ENCODE measurements at regions not wholly inside any gene's neighbourhood (a gene's known extent, or its start where the extent isn't known, plus 50 kb on each side); places are given as distances from the start of the nearest gene placed in this dataset.

DNA sequence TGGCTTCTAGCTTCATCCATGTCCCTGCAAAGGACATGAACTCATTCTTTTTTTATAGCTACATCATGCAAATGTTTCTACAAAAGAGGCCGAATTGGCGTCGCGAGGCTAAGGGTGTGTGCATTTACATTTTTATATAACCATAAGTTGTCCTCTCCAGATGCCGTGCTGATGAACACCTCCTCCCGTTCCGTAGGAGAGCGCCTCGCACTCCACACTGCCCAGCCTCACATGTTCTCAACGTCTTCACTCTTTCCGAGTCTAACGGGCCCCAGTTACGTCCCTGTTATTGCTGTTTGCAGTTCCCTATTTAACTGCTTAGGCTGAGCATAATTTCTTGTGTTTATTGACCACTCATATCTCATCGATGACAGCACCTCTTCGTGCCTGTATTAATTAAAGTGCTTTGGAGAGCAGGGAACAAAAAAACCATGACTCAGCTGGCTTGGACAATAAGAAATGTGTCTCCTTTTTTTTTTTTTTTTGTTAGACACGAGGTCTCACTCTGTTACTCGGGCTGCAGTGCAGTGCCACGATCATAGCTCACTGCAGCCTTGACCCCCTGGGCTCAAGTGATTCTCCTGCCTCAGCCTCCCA is 113.5 kb upstream of the SDK1 start (continued):
- TF ChIP-seq, protein P1, sequence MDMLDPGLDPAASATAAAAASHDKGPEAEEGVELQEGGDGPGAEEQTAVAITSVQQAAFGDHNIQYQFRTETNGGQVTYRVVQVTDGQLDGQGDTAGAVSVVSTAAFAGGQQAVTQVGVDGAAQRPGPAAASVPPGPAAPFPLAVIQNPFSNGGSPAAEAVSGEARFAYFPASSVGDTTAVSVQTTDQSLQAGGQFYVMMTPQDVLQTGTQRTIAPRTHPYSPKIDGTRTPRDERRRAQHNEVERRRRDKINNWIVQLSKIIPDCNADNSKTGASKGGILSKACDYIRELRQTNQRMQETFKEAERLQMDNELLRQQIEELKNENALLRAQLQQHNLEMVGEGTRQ (IDR thresholded peaks at IDR 0.05; ENCODE audit: borderline replicate concordance, low read depth, low read length), result no peak
- TF ChIP-seq FOSL2 (IDR thresholded peaks at IDR 0.05; ENCODE audit: borderline replicate concordance, low read depth) (no peak), GABPA (IDR thresholded peaks at IDR 0.05; ENCODE audit: low read depth) (no peak), TEAD4 (IDR thresholded peaks at IDR 0.05; ENCODE audit: borderline replicate concordance, insufficient read depth) (no peak)
- TF ChIP-seq, protein P2, sequence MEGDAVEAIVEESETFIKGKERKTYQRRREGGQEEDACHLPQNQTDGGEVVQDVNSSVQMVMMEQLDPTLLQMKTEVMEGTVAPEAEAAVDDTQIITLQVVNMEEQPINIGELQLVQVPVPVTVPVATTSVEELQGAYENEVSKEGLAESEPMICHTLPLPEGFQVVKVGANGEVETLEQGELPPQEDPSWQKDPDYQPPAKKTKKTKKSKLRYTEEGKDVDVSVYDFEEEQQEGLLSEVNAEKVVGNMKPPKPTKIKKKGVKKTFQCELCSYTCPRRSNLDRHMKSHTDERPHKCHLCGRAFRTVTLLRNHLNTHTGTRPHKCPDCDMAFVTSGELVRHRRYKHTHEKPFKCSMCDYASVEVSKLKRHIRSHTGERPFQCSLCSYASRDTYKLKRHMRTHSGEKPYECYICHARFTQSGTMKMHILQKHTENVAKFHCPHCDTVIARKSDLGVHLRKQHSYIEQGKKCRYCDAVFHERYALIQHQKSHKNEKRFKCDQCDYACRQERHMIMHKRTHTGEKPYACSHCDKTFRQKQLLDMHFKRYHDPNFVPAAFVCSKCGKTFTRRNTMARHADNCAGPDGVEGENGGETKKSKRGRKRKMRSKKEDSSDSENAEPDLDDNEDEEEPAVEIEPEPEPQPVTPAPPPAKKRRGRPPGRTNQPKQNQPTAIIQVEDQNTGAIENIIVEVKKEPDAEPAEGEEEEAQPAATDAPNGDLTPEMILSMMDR (IDR thresholded peaks at IDR 0.05), result no peak

DNA sequence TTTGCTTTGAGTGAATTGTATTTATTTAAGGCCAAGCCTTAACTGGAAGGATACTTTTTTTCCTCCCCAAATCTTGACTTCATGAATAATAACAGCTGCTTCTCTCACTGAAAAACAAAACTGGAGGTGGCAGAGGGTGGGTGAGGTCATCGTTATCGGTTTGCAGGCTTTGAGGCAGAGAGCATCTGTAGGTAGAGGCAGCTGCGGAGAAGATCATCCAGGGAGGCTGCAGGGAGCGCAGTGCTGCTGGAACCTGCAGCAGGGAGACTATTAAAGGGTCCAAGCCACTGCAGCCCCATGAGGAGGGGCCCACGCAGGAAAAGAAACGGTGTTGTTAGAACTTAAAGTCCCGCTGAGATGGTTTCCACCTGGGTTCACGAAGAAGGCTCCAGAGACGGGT is 112.1 kb upstream of the SDK1 start:
- no peak for DNase-seq
- H3K4me1 ChIP-seq (ENCODE audit: control insufficient read depth in 1 of 2, insufficient read depth in 2 of 2, low read depth in 1 of 2, low read length in 1 of 2), result no peaks in the 10 kb centered on the region
- ChIA-PET CTCF (no interaction called here), POLR2A (no interaction called here)
- H3K27ac ChIP-seq (ENCODE audit: low read depth in 2 of 2, low read length in 1 of 2), result no peak overlapping the region
- H4K20me1 ChIP-seq (ENCODE audit: insufficient read depth), result no peaks in the 10 kb centered on the region
- TF ChIP-seq, protein P3, sequence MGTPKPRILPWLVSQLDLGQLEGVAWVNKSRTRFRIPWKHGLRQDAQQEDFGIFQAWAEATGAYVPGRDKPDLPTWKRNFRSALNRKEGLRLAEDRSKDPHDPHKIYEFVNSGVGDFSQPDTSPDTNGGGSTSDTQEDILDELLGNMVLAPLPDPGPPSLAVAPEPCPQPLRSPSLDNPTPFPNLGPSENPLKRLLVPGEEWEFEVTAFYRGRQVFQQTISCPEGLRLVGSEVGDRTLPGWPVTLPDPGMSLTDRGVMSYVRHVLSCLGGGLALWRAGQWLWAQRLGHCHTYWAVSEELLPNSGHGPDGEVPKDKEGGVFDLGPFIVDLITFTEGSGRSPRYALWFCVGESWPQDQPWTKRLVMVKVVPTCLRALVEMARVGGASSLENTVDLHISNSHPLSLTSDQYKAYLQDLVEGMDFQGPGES (IDR thresholded peaks at IDR 0.05; ENCODE audit: low read depth, low read length), result no peak
- TF ChIP-seq, protein P4, sequence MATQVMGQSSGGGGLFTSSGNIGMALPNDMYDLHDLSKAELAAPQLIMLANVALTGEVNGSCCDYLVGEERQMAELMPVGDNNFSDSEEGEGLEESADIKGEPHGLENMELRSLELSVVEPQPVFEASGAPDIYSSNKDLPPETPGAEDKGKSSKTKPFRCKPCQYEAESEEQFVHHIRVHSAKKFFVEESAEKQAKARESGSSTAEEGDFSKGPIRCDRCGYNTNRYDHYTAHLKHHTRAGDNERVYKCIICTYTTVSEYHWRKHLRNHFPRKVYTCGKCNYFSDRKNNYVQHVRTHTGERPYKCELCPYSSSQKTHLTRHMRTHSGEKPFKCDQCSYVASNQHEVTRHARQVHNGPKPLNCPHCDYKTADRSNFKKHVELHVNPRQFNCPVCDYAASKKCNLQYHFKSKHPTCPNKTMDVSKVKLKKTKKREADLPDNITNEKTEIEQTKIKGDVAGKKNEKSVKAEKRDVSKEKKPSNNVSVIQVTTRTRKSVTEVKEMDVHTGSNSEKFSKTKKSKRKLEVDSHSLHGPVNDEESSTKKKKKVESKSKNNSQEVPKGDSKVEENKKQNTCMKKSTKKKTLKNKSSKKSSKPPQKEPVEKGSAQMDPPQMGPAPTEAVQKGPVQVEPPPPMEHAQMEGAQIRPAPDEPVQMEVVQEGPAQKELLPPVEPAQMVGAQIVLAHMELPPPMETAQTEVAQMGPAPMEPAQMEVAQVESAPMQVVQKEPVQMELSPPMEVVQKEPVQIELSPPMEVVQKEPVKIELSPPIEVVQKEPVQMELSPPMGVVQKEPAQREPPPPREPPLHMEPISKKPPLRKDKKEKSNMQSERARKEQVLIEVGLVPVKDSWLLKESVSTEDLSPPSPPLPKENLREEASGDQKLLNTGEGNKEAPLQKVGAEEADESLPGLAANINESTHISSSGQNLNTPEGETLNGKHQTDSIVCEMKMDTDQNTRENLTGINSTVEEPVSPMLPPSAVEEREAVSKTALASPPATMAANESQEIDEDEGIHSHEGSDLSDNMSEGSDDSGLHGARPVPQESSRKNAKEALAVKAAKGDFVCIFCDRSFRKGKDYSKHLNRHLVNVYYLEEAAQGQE (IDR thresholded peaks at IDR 0.05; ENCODE audit: low read depth, low read length), result no peak
- TF ChIP-seq, protein P5, sequence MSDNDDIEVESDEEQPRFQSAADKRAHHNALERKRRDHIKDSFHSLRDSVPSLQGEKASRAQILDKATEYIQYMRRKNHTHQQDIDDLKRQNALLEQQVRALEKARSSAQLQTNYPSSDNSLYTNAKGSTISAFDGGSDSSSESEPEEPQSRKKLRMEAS (IDR thresholded peaks at IDR 0.05; ENCODE audit: low read depth), result no peak
- TF ChIP-seq FOXJ3 (CRISPR knock-in tag; IDR thresholded peaks at IDR 0.05) (no peak), TEAD4 (IDR thresholded peaks at IDR 0.05; ENCODE audit: borderline replicate concordance, insufficient read depth) (no peak), TAF1 (IDR thresholded peaks at IDR 0.05; ENCODE audit: borderline replicate concordance, low read depth, low read length) (no peak), TCF12 (IDR thresholded peaks at IDR 0.05) (no peak), JUND (IDR thresholded peaks at IDR 0.05) (no peak), FOSL2 (IDR thresholded peaks at IDR 0.05; ENCODE audit: borderline replicate concordance, low read depth) (no peak)
- no peak overlapping the region for H3K4me2 ChIP-seq
- H3K9me3 ChIP-seq, result no peaks in the 10 kb centered on the region
- H3K36me3 ChIP-seq (replicated peaks in 1 of 2; ENCODE audit: control insufficient read depth in 1 of 2, insufficient read depth in 2 of 2, low read length in 1 of 2), result no peaks in the 10 kb centered on the region
- H3K9ac ChIP-seq, result no peak overlapping the region
- H3K27me3 ChIP-seq (ENCODE audit: insufficient read depth), result no peaks in the 10 kb centered on the region
- no peaks in the 10 kb centered on the region for H3K79me2 ChIP-seq (ENCODE audit: insufficient read depth)
- H3K4me3 ChIP-seq (ENCODE audit: low read depth in 2 of 2, low read length in 1 of 2), result no peak overlapping the region
- H3K9me2 ChIP-seq, result no peaks in the 10 kb centered on the region
- H3F3A ChIP-seq (replicated peaks; ENCODE audit: insufficient read depth), result no peaks in the 10 kb centered on the region
- 64% methylated on average over 9 of the region's 9 CpGs for WGBS (ENCODE audit: low lambda C conversion rate)
- H2AFZ ChIP-seq (ENCODE audit: low read depth), result no peak overlapping the region
